RCC 7860 (cell line): ENCODE measurements at regions not wholly inside any gene's neighbourhood (a gene's known extent, or its start where the extent isn't known, plus 50 kb on each side); places are given as distances from the start of the nearest gene placed in this dataset.
"Not testable (repeated sequence)": the region's sequence is repeated elsewhere in the genome, so short reads cannot be mapped to it uniquely, and the experiment has no call there.

Source experiments
- DNase-seq: peaks from one replicate; pipeline ENCODE4 v3.0.0-alpha.2; 2015; ENCODE audit warnings: low spot score
- FAIRE-seq: peaks from 2 replicates; lab custom pipeline; 2012; peaks lifted over from hg19 to GRCh38; lab: Jason Lieb, UNC

- DNase-seq (no peak), FAIRE-seq (no peak)
Measured at GRCh38 chr1:234773936-234774677, 164.1 kb upstream of the IRF2BP2 start.

GRCh38 chr1:234772345-234773147, 162.6 kb upstream of the IRF2BP2 start:
- DNase-seq (peak; percentile 99), FAIRE-seq (peak; percentile 91)

- FAIRE-seq (no peak), DNase-seq (no peak)
Measured at GRCh38 chr1:234771642-234772344, 161.8 kb upstream of the IRF2BP2 start.

GRCh38 chr1:234770924-234771540, 161.1 kb upstream of the IRF2BP2 start:
- DNase-seq (no peak), FAIRE-seq (no peak)

GRCh38 chr1:234769986-234770795, 160.2 kb upstream of the IRF2BP2 start:
- FAIRE-seq: no peak
- no peak for DNase-seq

GRCh38 chr1:234769284-234769985, 159.5 kb upstream of the IRF2BP2 start:
- DNase-seq: no peak
- no peak for FAIRE-seq

- DNase-seq (no peak), FAIRE-seq (no peak)
Measured at GRCh38 chr1:234768569-234769283, 158.7 kb upstream of the IRF2BP2 start.

- DNase-seq (no peak), FAIRE-seq (no peak)
Measured at GRCh38 chr1:234768171-234768568, 158.2 kb upstream of the IRF2BP2 start.

- FAIRE-seq: no peak
- no peak for DNase-seq
Measured at GRCh38 chr1:234765672-234766071, 155.7 kb upstream of the IRF2BP2 start.

- FAIRE-seq: no peak
- no peak for DNase-seq
Measured at GRCh38 chr1:234765181-234765580, 155.2 kb upstream of the IRF2BP2 start.

- DNase-seq: no peak
- no peak for FAIRE-seq
Measured at GRCh38 chr1:234763910-234764309, 153.9 kb upstream of the IRF2BP2 start.

- no peak for DNase-seq
- no peak for FAIRE-seq
Measured at GRCh38 chr1:234763367-234763766, 153.4 kb upstream of the IRF2BP2 start.

- FAIRE-seq, DNase-seq: not testable (repeated sequence)
Measured at GRCh38 chr1:234762127-234762526, 152.1 kb upstream of the IRF2BP2 start.

GRCh38 chr1:234760303-234760723, 150.3 kb upstream of the IRF2BP2 start:
- FAIRE-seq (no peak), DNase-seq (no peak)

- FAIRE-seq: no peak
Measured at GRCh38 chr1:234759888-234760287, 149.9 kb upstream of the IRF2BP2 start.

GRCh38 chr1:234758851-234759250, 148.9 kb upstream of the IRF2BP2 start:
- no peak for FAIRE-seq
- no peak for DNase-seq

More at GRCh38 chr1:234759888-234760287, 149.9 kb upstream of the IRF2BP2 start:
- DNase-seq: no peak

- FAIRE-seq (no peak), DNase-seq (no peak)
Measured at GRCh38 chr1:234756857-234757256, 146.9 kb upstream of the IRF2BP2 start.

- FAIRE-seq (no peak), DNase-seq (no peak)
Measured at GRCh38 chr1:234756066-234756774, 146.2 kb upstream of the IRF2BP2 start.
